Sigmoid colon (tissue), 4 donors: ENCODE measurements at regions not wholly inside any gene's neighbourhood (a gene's known extent, or its start where the extent isn't known, plus 50 kb on each side); places are given as distances from the start of the nearest gene placed in this dataset.

Source experiments
- CTCF ChIP-seq, 4 experiments: fragments of 450-650 bp in 3 of 4; fragments of 200-600 bp in 1 of 4; IDR thresholded peaks; one replicate each; pipeline ENCODE4 v1.5.1; 2016 to 2019; ENCODE audit warnings: antibody characterized with exemption in 4 of 4, mild to moderate bottlenecking in 3 of 4, moderate library complexity in 2 of 4
- EP300 ChIP-seq, 4 donors: sonication (generic); formaldehyde crosslinking; IDR thresholded peaks; one replicate each; pipeline ENCODE4 v1.6.1; 2017; ENCODE audit warnings: antibody characterized with exemption in 4 of 4
- POLR2A ChIP-seq, 2 donors: fragments of 450-650 bp; IDR thresholded peaks; one replicate each; pipeline ENCODE4 v1.6.1; 2016; ENCODE audit warnings: antibody characterized with exemption in 2 of 2, mild to moderate bottlenecking in 2 of 2, moderate library complexity in 2 of 2
- POLR2AphosphoS5 ChIP-seq, 4 donors: sonication (generic); formaldehyde crosslinking; IDR thresholded peaks; one replicate each; pipeline ENCODE4 v1.6.1; 2017; ENCODE audit warnings: antibody characterized with exemption in 4 of 4

GRCh38 chr2:62335612-62336011 lies 139.7 kb downstream of the B3GNT2 start:
- no peak for TF ChIP-seq POLR2A (IDR thresholded peaks at IDR 0.05)
- no peak for TF ChIP-seq CTCF (IDR thresholded peaks at IDR 0.05)
- TF ChIP-seq POLR2AphosphoS5 (IDR thresholded peaks at IDR 0.05) = no peak
- no peak for TF ChIP-seq EP300 (IDR thresholded peaks at IDR 0.05)
